ENCODE measurements at regions not wholly inside any gene's neighbourhood (a gene's known extent, or its start where the extent isn't known, plus 50 kb on each side); places are given as distances from the start of the nearest gene placed in this dataset.
"Not testable (repeated sequence)": the region's sequence is repeated elsewhere in the genome, so short reads cannot be mapped to it uniquely, and the experiment has no call there.

DNA sequence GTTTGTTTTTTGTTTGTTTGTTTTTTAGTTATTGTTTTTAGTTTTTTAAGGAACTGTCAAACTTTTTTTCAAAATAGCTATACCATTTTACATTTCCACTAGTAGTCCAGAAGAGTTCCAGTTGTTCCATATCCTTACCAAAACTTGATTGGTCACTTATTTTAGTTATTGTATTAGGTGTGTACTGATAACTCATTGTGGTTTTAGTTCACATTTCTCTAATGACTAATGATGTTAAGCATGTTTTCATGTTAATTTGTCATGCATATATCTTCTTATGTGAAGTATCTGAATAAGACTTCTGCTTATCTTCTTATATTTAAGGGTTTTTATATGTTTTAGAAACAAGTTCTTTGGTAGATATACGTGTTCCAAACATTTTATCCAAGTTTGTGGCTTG is 89.5 kb downstream of the CD200R1L start:
- H3K9me3 ChIP-seq: no peaks in the 10 kb centered on the region

DNA sequence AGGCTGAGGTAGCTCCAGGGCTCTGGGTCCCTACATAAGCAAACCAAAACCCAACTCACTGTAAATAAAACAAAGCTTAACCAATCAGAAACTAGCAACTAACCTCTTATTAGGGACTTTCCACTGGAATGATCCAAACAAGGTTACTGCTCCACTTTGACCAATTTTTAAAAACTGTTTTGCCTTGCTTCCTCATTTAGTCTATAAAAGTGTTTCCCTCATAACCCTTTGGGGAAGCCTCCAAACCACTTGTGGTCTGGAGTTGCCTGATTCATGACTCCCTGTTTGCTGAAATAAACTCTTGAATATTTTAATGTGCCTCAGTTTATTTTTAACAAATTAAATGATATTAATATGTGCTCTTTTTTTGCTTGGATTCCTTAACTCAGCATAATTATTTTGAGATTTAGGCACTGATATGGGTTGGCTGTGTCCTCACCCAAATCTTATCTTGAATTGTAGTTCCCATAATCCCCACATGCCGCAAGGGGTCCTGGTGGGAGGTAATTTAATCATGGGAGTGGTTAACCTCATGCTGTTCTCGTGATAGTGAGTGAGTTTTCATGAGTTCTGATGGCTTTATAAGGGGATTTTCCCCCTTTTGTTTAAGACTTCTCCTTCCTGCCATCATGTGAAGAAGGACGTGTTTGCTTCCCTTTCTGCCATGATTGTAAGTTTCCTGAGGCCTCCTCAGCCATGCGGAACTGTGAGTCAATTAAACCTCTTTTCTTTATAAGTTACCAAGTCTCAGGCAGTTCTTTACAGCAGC is 90.6 kb downstream of the CD200R1L start:
- Histone ChIP-seq H3K27me3 (no peaks in the 10 kb centered on the region), H3K4me3 (no peak overlapping the region), H3K9me3 (no peaks in the 10 kb centered on the region), H3K27ac (no peak overlapping the region), H3K4me1 (peaks cover 0 to 17% (median 0%) of the 10 kb centered on the region in 3 donors), H3K36me3 (no peaks in the 10 kb centered on the region)
- DNase-seq: no peak
- intact Hi-C loops (cut with DNase I): no loop called here
- no peak for TF ChIP-seq POLR2A (IDR thresholded peaks at IDR 0.05)
- TF ChIP-seq CTCF (IDR thresholded peaks at IDR 0.05): no peak
- WGBS, 2 donors: 64 to 70% methylated on average over 4 of the region's 4 CpGs

More for the DNA sequence above, 89.5 kb downstream of the CD200R1L start:
- Histone ChIP-seq H3K4me1 (peaks cover 0 to 8% (median 0%) of the 10 kb centered on the region in 3 donors), H3K36me3 (no peaks in the 10 kb centered on the region), H3K4me3 (no peak overlapping the region), H3K27me3 (no peaks in the 10 kb centered on the region), H3K27ac (no peak overlapping the region)
- intact Hi-C loops (cut with DNase I): no loop called here
- TF ChIP-seq CTCF (IDR thresholded peaks at IDR 0.05) (no peak), POLR2A (IDR thresholded peaks at IDR 0.05) (no peak)
- DNase-seq: no peak
- WGBS, 2 donors: 84 to 91% methylated on average over 1 of the region's 1 CpG

GRCh38 chr3:112755046-112755445 is 91.6 kb downstream of the CD200R1L start:
- H3K4me1 ChIP-seq: peaks cover 0 to 17% (median 0%) of the 10 kb centered on the region in 3 donors
- H3K4me3 ChIP-seq; intact Hi-C loops (cut with DNase I); H3K27ac ChIP-seq; DNase-seq; H3K36me3 ChIP-seq; H3K27me3 ChIP-seq; H3K9me3 ChIP-seq: not testable (repeated sequence)
- WGBS, 2 donors: 88 to 91% methylated on average over 13 of the region's 13 CpGs

DNA sequence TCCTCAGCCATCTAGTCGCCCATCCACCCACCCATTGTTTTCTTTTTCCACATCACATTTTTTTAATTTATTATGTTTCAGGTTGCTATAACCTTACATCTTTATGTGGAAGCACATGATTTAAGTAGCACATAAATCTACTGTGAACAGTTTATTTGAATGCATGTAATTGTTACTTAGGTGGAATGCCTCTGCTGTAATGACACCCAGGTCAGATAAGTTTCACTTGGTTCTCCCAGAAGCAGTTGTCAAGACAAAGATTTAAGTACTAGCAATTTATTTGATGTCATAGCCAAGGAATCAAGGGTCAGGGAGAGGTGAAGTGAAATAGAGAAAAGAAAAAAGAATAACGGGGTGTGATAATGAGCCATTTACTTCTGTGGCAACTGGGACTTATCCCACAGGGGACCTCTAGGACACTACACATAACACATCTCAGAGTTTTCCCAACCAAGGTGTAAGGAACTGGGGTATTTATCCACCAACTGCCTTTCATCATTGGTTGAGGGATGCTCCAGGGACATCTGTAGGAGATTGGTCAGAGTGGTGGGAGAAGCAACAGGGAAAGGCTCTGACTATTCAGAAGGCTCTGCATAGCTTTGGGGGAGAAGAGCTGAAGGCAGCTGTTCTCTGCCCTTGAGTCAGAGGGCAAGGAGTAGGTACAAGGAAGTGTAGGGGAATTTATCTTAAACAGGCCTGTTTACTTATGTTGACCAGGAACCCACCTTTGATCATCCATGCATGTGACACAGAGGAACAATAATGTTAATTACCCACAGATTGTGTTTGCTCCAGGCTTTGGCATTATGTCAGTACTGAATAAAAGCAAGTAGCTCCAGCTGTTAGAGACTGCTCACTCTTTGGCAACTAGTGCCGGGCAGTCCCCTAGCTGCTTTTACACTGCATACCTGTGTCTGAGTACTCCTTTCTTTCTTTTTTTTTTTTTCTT is 94.8 kb downstream of the CD200R1L start:
- WGBS, 2 donors: 50 to 52% methylated on average over 3 of the region's 3 CpGs
- H3K27me3 ChIP-seq: no peaks in the 10 kb centered on the region
- no peaks in the 10 kb centered on the region for H3K9me3 ChIP-seq
- no peak for TF ChIP-seq CTCF (IDR thresholded peaks at IDR 0.05)
- no peak for TF ChIP-seq POLR2A (IDR thresholded peaks at IDR 0.05)
- intact Hi-C loops (cut with DNase I): no loop called here
- no peaks in the 10 kb centered on the region for H3K36me3 ChIP-seq
- H3K27ac ChIP-seq: peak overlapping the region in 1 of 4 donors; percentile 5
- H3K4me3 ChIP-seq: no peak overlapping the region
- H3K4me1 ChIP-seq: peaks cover 0 to 17% (median 0%) of the 10 kb centered on the region in 3 donors
- no peak for DNase-seq

GRCh38 chr3:112751061-112751460 is 95.6 kb downstream of the CD200R1L start:
- no peak for DNase-seq
- H3K36me3 ChIP-seq: no peaks in the 10 kb centered on the region
- 89 to 91% methylated on average over 1 of the region's 1 CpG for WGBS, 2 donors
- H3K27me3 ChIP-seq: no peaks in the 10 kb centered on the region
- intact Hi-C loops (cut with DNase I): no loop called here
- TF ChIP-seq CTCF (IDR thresholded peaks at IDR 0.05) (no peak), POLR2A (IDR thresholded peaks at IDR 0.05) (no peak)
- H3K9me3 ChIP-seq: no peaks in the 10 kb centered on the region
- H3K4me1 ChIP-seq: peaks cover 0 to 17% (median 0%) of the 10 kb centered on the region in 3 donors
- no peak overlapping the region for H3K27ac ChIP-seq
- no peak overlapping the region for H3K4me3 ChIP-seq

All from esophagus squamous epithelium (tissue), 5 donors.